Right lobe of liver (tissue), 6 donors: ENCODE measurements at regions not wholly inside any gene's neighbourhood (a gene's known extent, or its start where the extent isn't known, plus 50 kb on each side); places are given as distances from the start of the nearest gene placed in this dataset.
"Not testable (repeated sequence)": the region's sequence is repeated elsewhere in the genome, so short reads cannot be mapped to it uniquely, and the experiment has no call there.

Experiments used
- ATAC-seq, 4 donors: fragments of 200-7000 bp; cut with Tn5 transposase; one replicate each; pipeline ENCODE4 v1.9.1; 2020; ENCODE audit warnings: mild to moderate bottlenecking in 4 of 4, moderate library complexity in 4 of 4
- DNase-seq, 3 donors: peaks; one replicate each; pipeline ENCODE4 v3.0.0-alpha.2; 2020
- H3K27ac ChIP-seq, 3 donors: fragments of 200-600 bp; one replicate each; pipeline ENCODE4 v1.8.0; 2022
- H3K27me3 ChIP-seq, 2 donors: fragments of 200-600 bp; one replicate each; pipeline ENCODE4 v1.8.0; 2022
- H3K36me3 ChIP-seq, 4 donors: fragments of 200-600 bp; sonication (generic) in 1 of 4; one replicate each; pipeline versions ENCODE4 v1.5.1 to v1.8.0; 2017 to 2022; ENCODE audit warnings: control low read depth in 1 of 4
- H3K4me1 ChIP-seq, 4 donors: fragments of 200-600 bp; sonication (generic) in 1 of 4; one replicate each; pipeline versions ENCODE4 v1.5.1 to v1.8.0; 2017 to 2022; ENCODE audit warnings: control low read depth in 1 of 4
- H3K4me3 ChIP-seq, 3 donors: fragments of 200-600 bp; one replicate each; pipeline ENCODE4 v1.8.0; 2022
- H3K9me3 ChIP-seq, 4 donors: fragments of 200-600 bp; sonication (generic) in 1 of 4; one replicate each; pipeline versions ENCODE4 v1.5.1 to v1.8.0; 2017 to 2022; ENCODE audit warnings: control low read depth in 1 of 4
- CTCF ChIP-seq, 4 donors: fragments of 200-600 bp in 3 of 4; fragments of 450-650 bp in 1 of 4; IDR thresholded peaks; one replicate each; pipeline versions ENCODE4 v1.5.1 to v1.8.0; 2016 to 2022; ENCODE audit warnings: antibody characterized with exemption in 4 of 4, mild to moderate bottlenecking in 2 of 4
- POLR2A ChIP-seq: fragments of 450-650 bp; IDR thresholded peaks from one replicate; pipeline ENCODE4 v1.6.1; 2017; ENCODE audit warnings: antibody characterized with exemption, mild to moderate bottlenecking
- WGBS: methylation state at CpG from one replicate; pipeline ENCODE4 v1.1.6; 2018; ENCODE audit warnings: low coverage, low lambda C conversion rate; ENCODE audit not compliant: insufficient coverage; ENCODE audit errors: missing lambda C conversion rate; 5-methylcytosine and 5-hydroxymethylcytosine counted together
- intact Hi-C, 2 donors: fragments of 100-400 bp; cut with DNase I; formaldehyde crosslinking; loops; one replicate each; pipeline versions ENCODE4 v1.11.2 to v1.14.1; 2022
- donor health status: DM: no; HTN: yes; CAD: no.
- donor health status: DM: no; HTN: no; CAD: no.
- donor health status: DM: no; HTN: no; CAD: no.
- donor health status: DM: no; HTN: yes; CAD: no.
- donor health status: DM: no; HTN: yes; CAD: no.

- Histone ChIP-seq H3K4me3 (no peak overlapping the region), H3K36me3 (no peaks in the 10 kb centered on the region), H3K9me3 (no peaks in the 10 kb centered on the region), H3K27ac (no peak overlapping the region), H3K27me3 (no peaks in the 10 kb centered on the region), H3K4me1 (no peaks in the 10 kb centered on the region)
- ATAC-seq (no peak), DNase-seq (no peak)
- intact Hi-C loops = no loop called here
- 51% methylated on average over 2 of the region's 2 CpGs for whole genome bisulfite sequencing
- TF ChIP-seq POLR2A (no peak), CTCF (IDR thresholded peaks at IDR 0.05) (no peak)
Measured at GRCh38 chr4:128684016-128684415, 125.5 kb upstream of the JADE1 start.

- Histone ChIP-seq H3K4me3 (no peak overlapping the region), H3K4me1 (no peaks in the 10 kb centered on the region), H3K27me3 (no peaks in the 10 kb centered on the region), H3K27ac (no peak overlapping the region), H3K36me3 (no peaks in the 10 kb centered on the region), H3K9me3 (no peaks in the 10 kb centered on the region)
- no peak for TF ChIP-seq POLR2A
- TF ChIP-seq CTCF (IDR thresholded peaks at IDR 0.05) = no peak
- intact Hi-C loops = no loop called here
- ATAC-seq = no peak
- no peak for DNase-seq
- WGBS = 46% methylated on average over 9 of the region's 9 CpGs
Measured at GRCh38 chr4:128682942-128683666, 126.4 kb upstream of the JADE1 start.

GRCh38 chr4:128676095-128676494, 133.4 kb upstream of the JADE1 start:
- ATAC-seq = no peak
- H3K9me3 ChIP-seq = no peaks in the 10 kb centered on the region
- H3K27ac ChIP-seq = no peak overlapping the region
- H3K36me3 ChIP-seq = no peaks in the 10 kb centered on the region
- DNase-seq = no peak
- H3K4me1 ChIP-seq = no peaks in the 10 kb centered on the region
- TF ChIP-seq CTCF (IDR thresholded peaks at IDR 0.05) (no peak), POLR2A (no peak)
- H3K4me3 ChIP-seq = no peak overlapping the region
- no peaks in the 10 kb centered on the region for H3K27me3 ChIP-seq
- intact Hi-C loops = no loop called here
- WGBS = 50% methylated on average over 1 of the region's 1 CpG

GRCh38 chr4:128675083-128675482, 134.4 kb upstream of the JADE1 start:
- 75% methylated on average over 1 of the region's 1 CpG for WGBS
- DNase-seq (no peak), ATAC-seq (no peak)
- H3K4me3 ChIP-seq = no peak overlapping the region
- intact Hi-C loops = no loop called here
- TF ChIP-seq POLR2A (no peak), CTCF (IDR thresholded peaks at IDR 0.05) (no peak)
- H3K36me3 ChIP-seq = no peaks in the 10 kb centered on the region
- no peaks in the 10 kb centered on the region for H3K27me3 ChIP-seq
- H3K9me3 ChIP-seq = no peaks in the 10 kb centered on the region
- no peaks in the 10 kb centered on the region for H3K4me1 ChIP-seq
- no peak overlapping the region for H3K27ac ChIP-seq

GRCh38 chr4:128673159-128673558, 136.3 kb upstream of the JADE1 start:
- DNase-seq, H3K27me3 ChIP-seq, intact Hi-C loops, H3K4me3 ChIP-seq, H3K36me3 ChIP-seq, H3K9me3 ChIP-seq, ATAC-seq, H3K27ac ChIP-seq, H3K4me1 ChIP-seq: not testable (repeated sequence)
- WGBS = 76% methylated on average over 3 of the region's 7 CpGs

GRCh38 chr4:128672596-128672995, 136.9 kb upstream of the JADE1 start:
- intact Hi-C loops, H3K4me3 ChIP-seq, DNase-seq, H3K27me3 ChIP-seq, H3K36me3 ChIP-seq, H3K9me3 ChIP-seq, ATAC-seq, H3K27ac ChIP-seq, H3K4me1 ChIP-seq: not testable (repeated sequence)
- WGBS = no CpG with 5 or more reads among the region's 22 CpGs
